GM12878 (cell line): ENCODE measurements at regions not wholly inside any gene's neighbourhood (a gene's known extent, or its start where the extent isn't known, plus 50 kb on each side); places are given as distances from the start of the nearest gene placed in this dataset.
"Not testable (repeated sequence)": the region's sequence is repeated elsewhere in the genome, so short reads cannot be mapped to it uniquely, and the experiment has no call there.

Experiments
- ATAC-seq: fragments of 200-7000 bp; cut with Tn5 transposase; 3 replicates; pipeline ENCODE4 v1.9.1; 2020; ENCODE audit warnings: mild to moderate bottlenecking, moderate library complexity
- BruUV-seq: library from RNA; stranded (reverse); fragments of 400-500 nt; replicated peaks from 2 replicates; lab custom pipeline; 2021; lab: Mats Ljungman, UMichigan
- CTCF ChIA-PET: fragments of 300-600 bp; sonication (Branson Sonifier 250); formaldehyde crosslinking; extraction: SDS; loops from one replicate; lab custom pipeline; 2021; ENCODE audit warnings: inconsistent platforms; lab: Yijun Ruan, JAX
- POLR2A ChIA-PET: fragments of 350-600 bp; formaldehyde crosslinking; extraction: SDS; loops from one replicate; lab custom pipeline; 2021; ENCODE audit warnings: inconsistent platforms; lab: Charles Lee
- RAD21 ChIA-PET: fragments of 300-600 bp; sonication (Branson Sonifier 250); formaldehyde crosslinking; loops from one replicate; lab custom pipeline; 2023; ENCODE audit warnings: antibody characterized with exemption; ENCODE audit not compliant: unreplicated experiment; lab: Charles Lee
- SMC1A ChIA-PET: fragments of 300-600 bp; sonication (Branson Sonifier 250); formaldehyde crosslinking; loops from one replicate; lab custom pipeline; 2023; ENCODE audit not compliant: unreplicated experiment, uncharacterized antibody; lab: Charles Lee
- DNase-seq: peaks from one replicate; pipeline ENCODE4 v3.0.0-alpha.2; 2011; ENCODE audit warnings: low read depth, low spot score
- FAIRE-seq: peaks from 3 replicates; lab custom pipeline; 2011; peaks lifted over from hg19 to GRCh38; lab: Jason Lieb, UNC
- H2AFZ ChIP-seq: 2 replicates; pipeline ENCODE4 v1.6.0; 2011; ENCODE audit warnings: low read depth, low read length, control low read depth; ENCODE audit not compliant: control insufficient read depth
- H3K27ac ChIP-seq: 2 replicates; pipeline ENCODE4 v1.5.1; 2011; ENCODE audit warnings: control low read depth; ENCODE audit not compliant: control insufficient read depth, insufficient read depth
- H3K27me3 ChIP-seq, 2 experiments: replicated peaks in 1 of 2; 2 replicates each; pipeline versions ENCODE4 v1.6.0 to v1.6.1; 2011; ENCODE audit warnings: low read length in 1 of 2; ENCODE audit not compliant: control insufficient read depth in 2 of 2, insufficient read depth in 2 of 2
- H3K36me3 ChIP-seq, 2 experiments: 2 replicates each; pipeline ENCODE4 v1.5.1; 2011; ENCODE audit warnings: low read length in 1 of 2; ENCODE audit not compliant: control insufficient read depth in 2 of 2, insufficient read depth in 2 of 2
- H3K4me1 ChIP-seq: 2 replicates; pipeline ENCODE4 v1.6.1; 2011; ENCODE audit warnings: mild to moderate bottlenecking, low read length, moderate library complexity, mixed read lengths; ENCODE audit not compliant: control insufficient read depth, insufficient read depth
- H3K4me2 ChIP-seq: 2 replicates; pipeline ENCODE4 v1.6.0; 2011; ENCODE audit warnings: control low read depth; ENCODE audit not compliant: control insufficient read depth, insufficient read depth
- H3K4me3 ChIP-seq: fragments of 200-600 bp; sonication (generic); 2 replicates; pipeline ENCODE4 v1.5.1; 2016
- H3K79me2 ChIP-seq: 2 replicates; pipeline ENCODE4 v1.6.0; 2011; ENCODE audit warnings: low read length; ENCODE audit not compliant: control insufficient read depth, insufficient read depth
- H3K9ac ChIP-seq: 2 replicates; pipeline ENCODE4 v1.8.0; 2011; ENCODE audit warnings: low read length, control low read depth, mixed read lengths; ENCODE audit not compliant: control insufficient read depth, insufficient read depth
- H3K9me3 ChIP-seq: replicated peaks from 3 replicates; pipeline ENCODE4 v1.5.1; 2011; ENCODE audit warnings: mild to moderate bottlenecking, low read length; ENCODE audit not compliant: control insufficient read depth, insufficient read depth
- H4K20me1 ChIP-seq: 2 replicates; pipeline ENCODE4 v1.6.0; 2011; ENCODE audit not compliant: control insufficient read depth, insufficient read depth
- EGR1 ChIP-seq, 2 experiments: IDR thresholded peaks; 1 replicate in 1 of 2; 2 replicates in 1 of 2; pipeline ENCODE4 v1.6.1; 2011 to 2012; ENCODE audit warnings: low read depth in 2 of 2, low read length in 2 of 2, borderline replicate concordance in 1 of 2, mild to moderate bottlenecking in 1 of 2, moderate library complexity in 1 of 2
- WGBS: methylation state at CpG from one replicate; pipeline ENCODE4 v1.1.6; 2016; ENCODE audit warnings: low lambda C conversion rate; ENCODE audit not compliant: insufficient replicate concordance, insufficient coverage; ENCODE audit errors: missing lambda C conversion rate; 5-methylcytosine and 5-hydroxymethylcytosine counted together
- in situ Hi-C: fragments of 300-500 bp; cut with MboI; formaldehyde crosslinking; loops from 9 replicates; pipeline ENCODE4 v1.14.3; 2018; ENCODE audit warnings: mixed read lengths
- intact Hi-C: fragments of 100-400 bp; cut with micrococcal nuclease; formaldehyde crosslinking; loops from one replicate; pipeline ENCODE4 v1.14.2; 2022; ENCODE audit not compliant: unreplicated experiment

DNA sequence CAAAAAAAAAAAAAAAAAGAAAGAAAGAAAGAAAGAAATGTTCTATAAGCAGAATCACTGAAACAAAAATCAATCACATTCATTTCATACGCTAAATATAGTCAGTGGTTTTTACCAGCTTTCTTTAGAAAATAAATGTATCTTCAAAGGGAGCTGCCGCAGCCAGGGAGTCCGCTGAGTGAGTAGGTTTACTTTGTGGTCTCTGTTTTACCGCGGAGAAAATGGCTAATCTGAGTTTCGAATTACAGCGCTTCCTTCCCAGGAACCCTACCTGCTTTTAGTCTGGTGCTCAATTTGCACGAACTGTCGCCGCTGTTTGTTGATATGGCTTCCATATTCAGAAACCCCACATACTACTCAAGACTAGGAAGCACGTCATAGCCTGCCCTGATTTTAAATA, 102.4 kb downstream of the TFAP2A start:
- Histone ChIP-seq H3K9me3 (no peaks in the 10 kb centered on the region), H3K79me2 (no peaks in the 10 kb centered on the region), H3K27me3 (no peaks in the 10 kb centered on the region; a peak in 1 of 4 replicates), H3K4me1 (no peaks in the 10 kb centered on the region), H3K4me2 (no peak overlapping the region), H3K27ac (no peak overlapping the region), H2AFZ (no peak overlapping the region), H3K9ac (no peak overlapping the region), H3K4me3 (no peak overlapping the region), H4K20me1 (no peaks in the 10 kb centered on the region), H3K36me3 (no peaks in the 10 kb centered on the region)
- ChIA-PET RAD21 (no interaction called here), POLR2A (no interaction called here), SMC1A (no interaction called here), CTCF (no interaction called here)
- FAIRE-seq, result no peak
- BruUV-seq, result no TSS peak
- no peak for ATAC-seq
- DNase-seq, result no peak
- 69% methylated on average over 11 of the region's 11 CpGs for WGBS
- in situ Hi-C loops (no loop called here), intact Hi-C loops (no loop called here)
- no peak for TF ChIP-seq EGR1 (IDR thresholded peaks at IDR 0.05; ENCODE audit: borderline replicate concordance in 1 of 2, low read depth in 2 of 2, low read length in 2 of 2)

DNA sequence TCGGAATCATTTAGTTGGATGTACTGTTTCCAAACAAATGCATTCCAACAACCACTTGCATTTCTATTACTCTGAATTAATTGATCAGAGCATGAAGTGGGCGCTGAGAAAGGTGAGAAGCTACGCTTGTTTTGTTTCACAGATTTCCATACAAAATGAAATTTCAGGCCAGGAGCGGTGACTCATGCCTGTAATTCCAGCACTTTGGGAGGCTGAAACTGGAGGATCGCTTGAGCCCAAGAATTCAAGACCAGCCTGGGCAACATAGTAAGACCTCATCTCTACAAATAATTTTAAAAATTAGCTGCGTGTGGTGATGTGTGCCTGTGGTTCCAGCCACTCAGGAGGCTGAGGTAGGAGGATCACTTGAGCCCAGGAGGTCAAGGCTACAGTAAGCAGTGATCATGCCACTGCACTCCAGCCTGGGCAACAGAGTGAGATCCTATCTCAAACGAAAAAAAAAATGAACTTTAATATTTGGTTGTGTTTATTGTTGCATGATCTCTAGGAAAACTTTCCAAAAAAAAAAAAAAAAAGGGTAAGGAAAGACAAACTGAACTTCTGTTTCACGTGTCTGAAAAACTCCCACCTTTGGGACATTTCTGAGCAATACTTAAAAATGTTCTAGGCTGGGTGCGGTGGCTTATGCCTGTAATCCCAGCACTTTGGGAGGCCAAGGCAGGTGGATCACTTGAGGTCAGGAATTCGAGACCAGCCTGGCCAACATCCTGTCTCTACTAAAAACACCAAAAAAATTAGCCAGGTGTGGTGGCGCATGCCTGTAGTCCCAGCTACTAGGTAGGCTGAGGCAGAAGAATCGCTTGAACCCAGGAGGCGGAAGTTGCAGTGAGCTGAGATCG, 103.1 kb downstream of the TFAP2A start:
- H3K4me2 ChIP-seq, DNase-seq, H3K36me3 ChIP-seq, H3K9me3 ChIP-seq, in situ Hi-C loops, RAD21 ChIA-PET, CTCF ChIA-PET, H3K79me2 ChIP-seq, H3K27ac ChIP-seq, BruUV-seq, FAIRE-seq, H3K4me1 ChIP-seq, H2AFZ ChIP-seq, POLR2A ChIA-PET, H3K4me3 ChIP-seq, H3K9ac ChIP-seq, intact Hi-C loops, ATAC-seq, SMC1A ChIA-PET, H3K27me3 ChIP-seq, H4K20me1 ChIP-seq: not testable (repeated sequence)
- 64% methylated on average over 14 of the region's 14 CpGs for WGBS
